ENCODE measurements at regions not wholly inside any gene's neighbourhood (a gene's known extent, or its start where the extent isn't known, plus 50 kb on each side); places are given as distances from the start of the nearest gene placed in this dataset.

DNA sequence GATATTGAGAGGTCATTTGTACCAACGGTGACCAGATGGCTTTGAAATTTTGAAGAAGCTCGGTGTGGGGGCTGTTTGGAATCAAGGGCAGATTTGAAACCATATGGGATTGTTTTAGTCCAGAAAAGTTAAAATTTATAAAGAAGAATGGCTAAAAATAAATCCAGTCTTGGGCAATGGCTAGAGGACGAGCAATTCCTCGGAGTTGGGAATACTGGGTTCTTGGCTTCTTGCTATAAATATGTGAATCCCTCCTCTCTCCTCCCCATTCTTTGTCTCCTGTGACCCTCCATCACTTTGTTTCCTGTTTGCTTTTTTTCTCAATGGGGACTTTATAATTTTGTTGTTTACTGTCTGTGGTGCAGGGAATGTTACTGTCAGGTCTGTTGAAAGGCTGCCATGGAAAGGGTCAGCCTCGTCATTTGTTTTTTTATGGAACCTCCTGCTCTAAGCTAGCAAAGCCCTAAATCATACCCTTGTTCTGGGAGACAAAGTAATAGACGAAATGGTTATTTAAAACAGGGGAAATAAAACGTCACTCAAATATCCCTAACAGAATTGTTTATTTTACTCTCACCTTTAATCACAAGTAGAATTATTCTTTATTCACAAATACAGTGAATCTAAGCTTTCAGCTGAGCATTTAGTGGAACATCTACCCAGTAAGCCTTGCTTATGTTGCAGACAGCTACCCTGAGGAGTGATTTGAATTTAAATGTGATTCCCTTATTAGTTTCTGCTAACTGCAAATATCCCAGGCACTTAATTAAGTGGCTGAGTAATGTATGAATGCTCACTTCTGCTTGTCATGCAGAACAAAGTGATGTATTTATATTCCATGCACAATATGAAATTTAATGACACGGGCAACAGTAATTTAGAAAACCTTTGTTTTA is 273.1 kb upstream of the NOVA1 start:
- H3K36me3 ChIP-seq, result no peaks in the 10 kb centered on the region
- TF ChIP-seq, protein P1, sequence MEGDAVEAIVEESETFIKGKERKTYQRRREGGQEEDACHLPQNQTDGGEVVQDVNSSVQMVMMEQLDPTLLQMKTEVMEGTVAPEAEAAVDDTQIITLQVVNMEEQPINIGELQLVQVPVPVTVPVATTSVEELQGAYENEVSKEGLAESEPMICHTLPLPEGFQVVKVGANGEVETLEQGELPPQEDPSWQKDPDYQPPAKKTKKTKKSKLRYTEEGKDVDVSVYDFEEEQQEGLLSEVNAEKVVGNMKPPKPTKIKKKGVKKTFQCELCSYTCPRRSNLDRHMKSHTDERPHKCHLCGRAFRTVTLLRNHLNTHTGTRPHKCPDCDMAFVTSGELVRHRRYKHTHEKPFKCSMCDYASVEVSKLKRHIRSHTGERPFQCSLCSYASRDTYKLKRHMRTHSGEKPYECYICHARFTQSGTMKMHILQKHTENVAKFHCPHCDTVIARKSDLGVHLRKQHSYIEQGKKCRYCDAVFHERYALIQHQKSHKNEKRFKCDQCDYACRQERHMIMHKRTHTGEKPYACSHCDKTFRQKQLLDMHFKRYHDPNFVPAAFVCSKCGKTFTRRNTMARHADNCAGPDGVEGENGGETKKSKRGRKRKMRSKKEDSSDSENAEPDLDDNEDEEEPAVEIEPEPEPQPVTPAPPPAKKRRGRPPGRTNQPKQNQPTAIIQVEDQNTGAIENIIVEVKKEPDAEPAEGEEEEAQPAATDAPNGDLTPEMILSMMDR (IDR thresholded peaks at IDR 0.05), result no peak
- no peak for ATAC-seq (ENCODE audit: insufficient number of reproducible peaks, low FRiP score, low read depth)
- no peaks in the 10 kb centered on the region for H3K9me3 ChIP-seq
- no peak overlapping the region for H3K4me3 ChIP-seq
- no peak for DNase-seq (ENCODE audit: low spot score)
- no peak overlapping the region for H3K27ac ChIP-seq
- H3K4me1 ChIP-seq (ENCODE audit: control insufficient read depth in 1 of 2, low read depth in 2 of 2), result peaks cover 0 to 3% of the 10 kb centered on the region in 2 donors
- H3K27me3 ChIP-seq (replicated peaks; ENCODE audit: insufficient read depth), result no peaks in the 10 kb centered on the region

DNA sequence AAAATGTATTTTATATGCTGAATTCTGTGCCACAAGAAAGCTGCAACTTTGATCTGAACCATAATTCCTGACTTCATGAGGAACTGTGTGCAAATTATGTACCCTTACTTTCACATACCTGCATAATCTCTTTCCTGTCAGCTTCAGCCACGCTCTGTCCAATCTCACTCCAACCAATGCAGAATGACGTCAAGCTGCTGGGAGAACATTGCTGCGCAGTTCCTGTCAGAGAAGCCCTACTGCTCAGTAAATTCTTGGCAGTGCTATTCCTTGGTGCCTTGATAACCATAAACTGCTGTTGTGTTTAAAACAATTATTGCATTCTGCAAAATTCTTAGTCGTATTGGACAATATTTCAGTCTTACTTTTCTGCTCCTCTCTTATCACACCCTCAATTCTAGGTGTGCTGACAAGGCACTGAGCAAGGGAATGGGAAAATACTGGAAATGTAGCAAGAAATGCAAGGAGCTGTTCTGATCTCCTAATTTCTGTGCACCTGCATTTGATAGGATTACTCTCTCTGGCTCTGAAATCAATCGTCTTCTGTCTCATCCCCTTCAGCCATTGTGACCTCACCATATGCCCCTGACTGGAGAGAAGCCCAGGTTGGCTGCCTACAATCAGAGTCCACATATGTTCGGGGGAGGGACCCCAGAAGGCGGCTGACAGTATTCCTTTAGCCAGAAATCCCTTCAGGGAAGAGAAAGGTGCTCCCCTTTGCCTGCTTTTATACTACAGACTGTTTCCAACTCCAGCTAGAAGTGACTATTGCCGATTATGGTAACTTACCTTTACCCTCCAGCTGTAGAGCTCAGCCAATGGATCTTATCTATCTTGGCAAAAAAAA is 274.9 kb upstream of the NOVA1 start:
- TF ChIP-seq, protein P1 (IDR thresholded peaks at IDR 0.05), result no peak
- no peaks in the 10 kb centered on the region for H3K27me3 ChIP-seq (replicated peaks; ENCODE audit: insufficient read depth)
- no peak overlapping the region for H3K4me3 ChIP-seq
- H3K4me1 ChIP-seq (ENCODE audit: control insufficient read depth in 1 of 2, low read depth in 2 of 2), result no peaks in the 10 kb centered on the region
- no peaks in the 10 kb centered on the region for H3K36me3 ChIP-seq
- no peaks in the 10 kb centered on the region for H3K9me3 ChIP-seq
- DNase-seq (ENCODE audit: low spot score) (no peak), ATAC-seq (ENCODE audit: insufficient number of reproducible peaks, low FRiP score, low read depth) (no peak)
- no peak overlapping the region for H3K27ac ChIP-seq

DNA sequence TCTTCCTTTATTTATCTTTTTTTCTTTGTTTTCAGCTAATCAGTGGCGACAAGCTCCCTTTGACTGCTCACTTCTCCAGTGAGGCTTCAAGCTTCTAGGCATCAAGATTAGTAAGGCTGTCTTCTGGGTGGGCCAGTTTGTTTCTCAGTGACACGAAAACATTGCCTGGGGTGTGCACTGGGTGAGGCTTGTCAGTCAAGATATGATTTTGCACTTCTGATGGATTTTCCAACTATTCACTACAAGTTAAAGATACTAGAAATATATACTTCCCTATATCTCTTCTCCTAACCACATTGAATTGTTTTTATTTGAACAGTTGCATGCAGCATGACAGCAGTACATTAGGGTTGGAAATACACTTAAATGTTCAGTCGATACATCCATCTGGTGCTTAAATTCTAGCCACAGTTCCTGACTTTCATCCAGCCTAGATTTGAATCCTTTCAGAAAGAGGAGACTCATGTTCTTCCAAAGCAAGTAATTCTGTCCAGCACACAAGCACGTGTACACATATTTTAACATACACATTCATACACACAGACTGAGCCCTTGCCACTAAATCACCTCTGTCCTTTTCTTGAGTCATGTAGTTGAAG is 275.6 kb upstream of the NOVA1 start:
- ATAC-seq (ENCODE audit: insufficient number of reproducible peaks, low FRiP score, low read depth), result no peak
- H3K27me3 ChIP-seq (replicated peaks; ENCODE audit: insufficient read depth), result no peaks in the 10 kb centered on the region
- no peak for DNase-seq (ENCODE audit: low spot score)
- TF ChIP-seq, protein P1 (IDR thresholded peaks at IDR 0.05), result no peak
- no peaks in the 10 kb centered on the region for H3K9me3 ChIP-seq
- H3K36me3 ChIP-seq, result no peaks in the 10 kb centered on the region
- H3K27ac ChIP-seq, result no peak overlapping the region
- H3K4me1 ChIP-seq (ENCODE audit: control insufficient read depth in 1 of 2, low read depth in 2 of 2), result no peaks in the 10 kb centered on the region
- no peak overlapping the region for H3K4me3 ChIP-seq

DNA sequence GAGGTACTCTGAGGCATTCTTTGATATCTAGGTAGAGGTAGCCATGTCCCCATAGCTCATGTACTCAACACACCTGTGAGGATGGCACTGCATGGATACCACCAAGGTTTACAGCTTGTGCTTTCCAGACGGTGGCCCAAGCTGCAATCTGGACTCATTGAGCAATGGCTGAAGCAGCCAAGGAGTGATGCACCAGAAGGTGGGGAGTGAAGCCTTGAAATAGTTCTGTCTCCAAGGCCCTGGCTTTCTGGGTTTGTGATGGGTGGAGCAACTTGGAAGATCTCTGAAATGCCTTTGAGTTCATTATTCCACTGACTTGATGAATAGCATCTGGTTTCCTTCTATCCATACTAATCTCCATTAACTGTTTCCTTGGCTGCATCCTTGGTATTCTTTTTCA is 290.0 kb upstream of the NOVA1 start:
- H3K27me3 ChIP-seq (replicated peaks; ENCODE audit: insufficient read depth), result no peaks in the 10 kb centered on the region
- no peaks in the 10 kb centered on the region for H3K9me3 ChIP-seq
- H3K27ac ChIP-seq, result no peak overlapping the region
- TF ChIP-seq, protein P1 (IDR thresholded peaks at IDR 0.05), result no peak
- DNase-seq (ENCODE audit: low spot score), result no peak
- no peaks in the 10 kb centered on the region for H3K36me3 ChIP-seq
- no peaks in the 10 kb centered on the region for H3K4me1 ChIP-seq (ENCODE audit: control insufficient read depth in 1 of 2, low read depth in 2 of 2)
- no peak overlapping the region for H3K4me3 ChIP-seq
- ATAC-seq (ENCODE audit: insufficient number of reproducible peaks, low FRiP score, low read depth), result no peak

DNA sequence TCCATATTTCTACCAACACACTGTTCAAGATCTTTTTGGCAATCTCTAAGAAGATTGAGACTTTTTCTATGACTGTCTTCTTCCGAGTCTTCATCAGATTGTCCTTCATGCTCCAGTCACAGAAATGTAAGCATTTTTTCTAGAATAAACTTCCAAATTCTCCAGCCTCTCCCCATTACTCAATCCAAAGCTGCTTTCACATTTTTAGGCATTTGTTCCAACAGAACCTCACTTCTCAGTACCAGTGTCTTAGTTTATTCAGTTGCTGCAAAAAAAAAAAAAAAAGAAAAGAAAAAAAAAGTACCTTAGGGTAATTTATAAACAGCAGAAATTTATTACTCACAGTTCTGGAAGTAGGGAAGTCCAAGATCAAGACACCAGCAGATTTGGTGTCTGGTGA is 290.8 kb upstream of the NOVA1 start:
- Histone ChIP-seq H3K27ac (no peak overlapping the region), H3K4me1 (ENCODE audit: control insufficient read depth in 1 of 2, low read depth in 2 of 2) (no peaks in the 10 kb centered on the region), H3K36me3 (no peaks in the 10 kb centered on the region), H3K9me3 (no peaks in the 10 kb centered on the region), H3K4me3 (no peak overlapping the region), H3K27me3 (replicated peaks; ENCODE audit: insufficient read depth) (no peaks in the 10 kb centered on the region)
- TF ChIP-seq, protein P1 (IDR thresholded peaks at IDR 0.05), result no peak
- no peak for ATAC-seq (ENCODE audit: insufficient number of reproducible peaks, low FRiP score, low read depth)
- no peak for DNase-seq (ENCODE audit: low spot score)
